Esophagus muscularis mucosa (tissue), 4 donors: ENCODE measurements at regions not wholly inside any gene's neighbourhood (a gene's known extent, or its start where the extent isn't known, plus 50 kb on each side); places are given as distances from the start of the nearest gene placed in this dataset.

Experiments
- EP300 ChIP-seq: sonication (generic); formaldehyde crosslinking; IDR thresholded peaks from one replicate; pipeline ENCODE4 v1.6.1; 2017; ENCODE audit warnings: antibody characterized with exemption
- POLR2A ChIP-seq: fragments of 450-650 bp; IDR thresholded peaks from one replicate; pipeline ENCODE4 v1.6.1; 2017; ENCODE audit warnings: antibody characterized with exemption, moderate library complexity, mild to moderate bottlenecking, low read depth
- POLR2AphosphoS5 ChIP-seq, 2 donors: sonication (generic); formaldehyde crosslinking; IDR thresholded peaks; one replicate each; pipeline ENCODE4 v1.6.1; 2017; ENCODE audit warnings: antibody characterized with exemption in 2 of 2
- TF ChIP-seq, protein P1 (sequence below), 3 experiments: fragments of 200-600 bp in 2 of 3; fragments of 450-650 bp in 1 of 3; sonication (generic) in 2 of 3; IDR thresholded peaks; one replicate each; pipeline ENCODE4 v1.5.1; 2017 to 2019; ENCODE audit warnings: antibody characterized with exemption in 3 of 3, mild to moderate bottlenecking in 2 of 3, moderate library complexity in 1 of 3

DNA sequence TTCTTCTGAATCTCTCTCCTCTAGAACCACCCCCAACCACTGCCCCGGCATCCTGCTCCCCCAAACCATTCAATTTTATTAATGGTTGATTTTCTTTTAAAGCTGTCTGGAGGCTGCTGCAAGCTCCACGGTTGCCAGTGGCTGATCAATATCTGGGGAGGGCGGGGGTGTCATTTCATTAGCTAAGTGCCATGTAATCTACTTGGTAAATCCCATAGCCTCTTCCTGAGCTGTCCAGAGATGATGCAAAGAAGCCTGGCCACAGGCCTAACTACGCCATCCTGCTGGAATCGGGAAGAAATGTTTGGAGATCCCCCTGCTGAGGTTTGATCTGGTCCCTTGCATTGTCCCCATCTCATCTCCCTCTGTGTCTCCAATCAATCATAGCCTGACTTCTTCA lies 440.1 kb downstream of the MIAT start:
- TF ChIP-seq, protein P1, sequence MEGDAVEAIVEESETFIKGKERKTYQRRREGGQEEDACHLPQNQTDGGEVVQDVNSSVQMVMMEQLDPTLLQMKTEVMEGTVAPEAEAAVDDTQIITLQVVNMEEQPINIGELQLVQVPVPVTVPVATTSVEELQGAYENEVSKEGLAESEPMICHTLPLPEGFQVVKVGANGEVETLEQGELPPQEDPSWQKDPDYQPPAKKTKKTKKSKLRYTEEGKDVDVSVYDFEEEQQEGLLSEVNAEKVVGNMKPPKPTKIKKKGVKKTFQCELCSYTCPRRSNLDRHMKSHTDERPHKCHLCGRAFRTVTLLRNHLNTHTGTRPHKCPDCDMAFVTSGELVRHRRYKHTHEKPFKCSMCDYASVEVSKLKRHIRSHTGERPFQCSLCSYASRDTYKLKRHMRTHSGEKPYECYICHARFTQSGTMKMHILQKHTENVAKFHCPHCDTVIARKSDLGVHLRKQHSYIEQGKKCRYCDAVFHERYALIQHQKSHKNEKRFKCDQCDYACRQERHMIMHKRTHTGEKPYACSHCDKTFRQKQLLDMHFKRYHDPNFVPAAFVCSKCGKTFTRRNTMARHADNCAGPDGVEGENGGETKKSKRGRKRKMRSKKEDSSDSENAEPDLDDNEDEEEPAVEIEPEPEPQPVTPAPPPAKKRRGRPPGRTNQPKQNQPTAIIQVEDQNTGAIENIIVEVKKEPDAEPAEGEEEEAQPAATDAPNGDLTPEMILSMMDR (IDR thresholded peaks at IDR 0.05): no peak
- TF ChIP-seq POLR2A (no peak), POLR2AphosphoS5 (IDR thresholded peaks at IDR 0.05) (no peak), EP300 (no peak)
